ENCODE measurements at regions not wholly inside any gene's neighbourhood (a gene's known extent, or its start where the extent isn't known, plus 50 kb on each side); places are given as distances from the start of the nearest gene placed in this dataset.

- no peak for TF ChIP-seq CTCF (optimal IDR thresholded peaks at IDR 0.05 in 1 of 3, IDR thresholded peaks at IDR 0.05 in 1 of 3, conservative IDR thresholded peaks at IDR 0.05 in 1 of 3; ENCODE audit: extremely low read depth in 1 of 3, insufficient read depth in 2 of 3, low read length in 3 of 3)
- TF ChIP-seq EZH2 (IDR thresholded peaks at IDR 0.05; ENCODE audit: low read length) = no peak
Observed at GRCh38 chr20:57973886-57974285, 254.6 kb downstream of the ANKRD60 start.
